Fibroblast of skin of right biceps (primary cell): ENCODE measurements at regions not wholly inside any gene's neighbourhood (a gene's known extent, or its start where the extent isn't known, plus 50 kb on each side); places are given as distances from the start of the nearest gene placed in this dataset.
A peak's percentile ranks its signal among the peaks of the same experiment; 100 is the strongest.
"Not testable (repeated sequence)": the region's sequence is repeated elsewhere in the genome, so short reads cannot be mapped to it uniquely, and the experiment has no call there.

ENCODE experiments used
- DNase-seq: peaks from one replicate; pipeline ENCODE4 v3.0.0-alpha.2; 2013

DNA sequence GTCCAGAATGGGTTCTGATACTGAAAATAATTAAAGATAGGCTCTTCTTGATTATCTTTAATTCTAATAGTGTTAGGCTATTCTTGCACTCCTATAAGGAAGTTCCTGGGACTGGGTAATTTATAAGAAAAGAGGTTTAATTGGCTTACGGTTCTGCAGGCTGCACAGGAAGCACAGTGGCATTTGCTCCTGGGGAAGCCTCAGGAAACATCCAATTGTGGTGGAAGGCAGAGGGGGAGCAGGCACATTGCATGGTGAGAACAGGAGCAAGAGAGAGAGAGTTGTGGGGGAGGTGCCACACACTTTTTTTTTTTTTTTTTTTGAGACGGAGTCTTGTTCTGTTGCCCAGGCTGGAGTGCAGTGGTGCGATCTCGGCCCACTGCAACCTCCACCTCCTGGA is 540.3 kb downstream of the RFPL4B start:
- DNase-seq = not testable (repeated sequence)

DNA sequence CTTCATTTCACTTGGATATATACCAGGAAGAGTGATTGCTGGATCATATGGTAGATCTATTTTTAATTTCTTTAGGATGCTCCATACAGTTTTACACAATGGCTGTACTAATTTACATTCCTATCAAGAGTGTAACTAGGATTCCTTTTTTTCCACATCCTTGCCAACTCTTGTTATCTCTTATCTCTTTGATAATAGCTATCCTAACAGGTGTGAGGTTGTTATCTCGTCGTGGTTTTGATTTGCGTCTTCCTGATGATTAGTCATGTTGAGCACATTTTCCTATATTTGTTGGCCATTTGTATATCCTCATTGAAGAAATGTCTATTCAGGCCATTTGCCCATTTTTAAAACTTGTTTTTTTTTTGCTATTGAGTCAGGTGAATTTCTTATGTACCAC is 552.4 kb downstream of the RFPL4B start:
- no peak for DNase-seq

DNA sequence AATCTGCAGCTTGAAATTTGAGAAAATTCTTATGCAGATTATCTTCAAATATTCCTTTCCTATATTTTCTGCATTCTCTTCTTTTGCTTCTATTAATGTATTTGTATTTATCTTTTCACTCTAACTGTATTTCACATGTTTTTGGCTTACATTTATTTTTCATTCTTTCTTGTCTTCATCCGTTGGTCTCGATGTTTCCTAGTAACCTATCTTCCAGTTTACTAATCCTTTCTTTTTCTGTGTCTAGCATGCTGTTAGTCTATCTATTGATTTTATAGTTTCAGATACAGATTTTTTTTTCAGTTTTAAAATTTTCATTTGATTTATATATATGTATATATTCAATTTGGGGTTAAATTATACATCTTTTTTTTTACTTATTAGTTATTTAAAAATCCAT is 556.2 kb downstream of the RFPL4B start:
- DNase-seq = no peak

GRCh38 chr6:112906726-112907125 is 559.6 kb downstream of the RFPL4B start:
- peak; percentile 96 for DNase-seq

DNA sequence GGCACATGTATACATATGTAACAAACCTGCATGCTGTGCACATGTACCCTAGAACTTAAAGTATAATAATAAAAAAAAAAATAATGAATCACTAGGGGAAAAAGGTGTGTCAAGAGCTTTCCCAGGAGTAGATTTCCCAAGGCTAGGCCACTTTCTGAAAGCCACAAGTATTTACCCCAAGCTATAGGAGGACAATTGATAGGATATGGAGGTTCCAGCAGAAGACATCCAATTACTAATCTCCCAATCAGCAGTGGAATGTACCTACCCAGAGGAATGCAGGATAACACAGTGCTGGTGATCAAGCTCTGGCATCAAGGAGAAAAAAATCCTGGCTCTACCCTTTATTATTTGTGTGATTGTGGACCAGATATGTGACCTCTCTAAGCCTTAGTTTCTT is 562.7 kb downstream of the RFPL4B start:
- peak; percentile 75 for DNase-seq

DNA sequence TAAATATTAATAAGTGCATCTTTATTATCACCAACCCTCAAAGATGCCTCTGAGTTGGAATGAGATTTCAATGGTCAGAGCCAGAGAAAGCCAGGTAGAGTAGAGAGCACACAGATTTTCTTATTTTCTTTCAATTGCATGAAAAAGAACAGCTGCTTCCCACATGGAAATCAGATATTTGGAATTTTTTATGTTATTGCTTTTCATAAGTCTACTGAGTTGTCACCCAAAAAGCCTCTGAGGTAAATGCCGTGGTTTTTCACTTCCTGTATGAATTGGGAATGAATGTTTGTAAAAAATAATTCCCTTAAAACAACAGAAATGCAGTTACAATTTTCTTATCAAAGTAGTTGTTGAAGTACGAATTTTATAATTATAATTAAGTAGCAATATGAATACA is 563.1 kb downstream of the RFPL4B start:
- DNase-seq = peak; percentile 69

GRCh38 chr6:112911959-112912358 is 564.8 kb downstream of the RFPL4B start:
- DNase-seq = peak; percentile 8

DNA sequence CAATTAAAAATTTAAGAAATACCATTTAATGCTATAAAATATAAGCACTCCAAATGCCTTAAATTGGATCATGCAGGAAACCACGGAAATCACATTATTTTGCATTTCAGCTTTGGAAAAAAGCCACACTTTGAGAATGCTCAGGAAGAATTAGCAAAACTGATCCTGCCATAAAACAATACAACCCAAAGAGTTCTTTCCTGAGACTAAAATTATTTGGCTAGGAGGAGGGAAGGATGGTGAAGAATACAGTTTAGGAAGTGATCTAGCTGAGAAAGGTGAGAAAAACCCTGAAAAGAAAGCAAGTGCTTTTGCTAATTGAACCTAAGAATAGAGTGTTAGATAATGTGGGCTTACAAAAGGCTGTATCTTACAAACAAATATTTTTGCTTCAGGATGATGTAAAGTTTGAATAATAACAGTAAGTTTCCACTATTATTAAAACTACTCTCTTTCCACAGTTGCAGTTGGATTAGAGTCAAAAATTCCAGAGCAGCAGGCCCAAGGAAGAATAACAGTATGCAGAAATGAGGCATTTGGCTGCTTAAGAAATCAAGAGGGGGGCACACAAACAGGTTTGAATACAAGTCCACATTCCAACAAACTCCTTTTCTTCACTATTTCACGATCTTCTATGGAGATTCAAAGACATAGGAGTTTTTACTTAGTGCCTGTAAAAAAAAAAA is 565.4 kb downstream of the RFPL4B start:
- peak; percentile 74 for DNase-seq

- DNase-seq = not testable (repeated sequence)
These were observed 572.6 kb downstream of the RFPL4B start for GRCh38 chr6:112919744-112920143.

DNA sequence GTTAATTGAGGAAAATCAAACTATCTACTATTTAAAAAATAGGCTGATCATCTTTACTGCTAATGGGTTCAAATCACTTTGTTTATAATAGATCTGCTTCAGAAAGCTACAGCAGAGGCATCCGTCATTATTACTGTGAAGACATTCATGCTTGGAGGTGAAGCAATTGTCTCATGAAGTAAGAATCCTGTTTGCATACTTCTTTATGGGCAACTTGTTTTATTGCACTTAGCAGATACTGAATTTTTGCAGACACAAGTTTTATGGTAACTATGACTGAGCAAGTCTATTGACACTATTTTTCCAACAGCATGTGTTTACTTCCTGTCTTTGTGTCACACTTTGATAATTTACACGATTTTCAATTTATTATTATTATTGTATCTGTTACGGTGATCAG is 573.9 kb downstream of the RFPL4B start:
- DNase-seq = no peak

DNA sequence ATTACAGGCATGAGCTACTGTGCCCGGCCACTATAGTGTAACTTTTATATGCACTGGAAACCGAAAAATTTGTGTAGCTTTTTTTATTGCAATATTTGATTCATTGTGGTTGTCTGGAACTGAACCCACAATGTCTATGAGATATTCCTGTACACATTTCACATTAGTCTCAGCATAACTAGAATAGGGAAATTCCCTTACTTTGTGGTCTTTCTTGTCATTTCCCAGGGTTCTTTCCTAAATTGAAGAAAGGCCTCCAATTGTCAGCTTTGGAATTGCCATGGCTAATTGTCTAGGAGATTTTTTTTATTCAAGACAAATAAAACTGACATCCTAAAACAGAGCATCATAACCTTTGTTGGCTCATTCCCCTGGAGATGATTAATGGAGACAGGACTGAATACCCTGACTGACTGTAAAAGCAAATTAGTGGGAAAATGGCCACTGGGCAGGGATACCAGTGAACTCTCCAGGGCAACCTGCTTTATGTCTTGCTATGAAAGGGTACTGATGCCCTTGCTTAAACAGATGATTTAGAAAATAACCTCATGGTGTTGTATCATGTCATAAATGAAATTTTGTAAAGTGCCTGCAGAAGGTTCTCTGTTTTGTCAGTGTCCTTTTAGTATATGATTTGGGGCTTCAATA is 576.9 kb downstream of the RFPL4B start:
- no peak for DNase-seq

DNA sequence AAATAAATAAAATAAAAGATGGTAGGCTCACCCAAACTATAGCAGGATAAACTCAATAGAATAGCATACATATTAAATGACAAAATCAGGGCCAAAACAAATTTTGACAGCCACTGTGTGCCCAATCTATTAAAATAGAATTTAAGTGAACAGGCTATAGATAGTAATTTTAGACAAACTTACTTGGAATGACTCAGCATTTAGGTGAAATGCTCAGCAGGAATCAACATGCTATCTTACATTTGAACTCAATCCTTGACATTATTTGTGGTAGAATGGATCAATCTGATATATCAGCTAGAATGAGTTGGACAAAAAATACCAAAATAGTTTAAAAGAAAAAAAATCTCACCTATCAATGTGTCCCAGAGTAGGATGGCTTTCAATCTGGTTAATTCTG is 578.6 kb downstream of the RFPL4B start:
- no peak for DNase-seq

DNA sequence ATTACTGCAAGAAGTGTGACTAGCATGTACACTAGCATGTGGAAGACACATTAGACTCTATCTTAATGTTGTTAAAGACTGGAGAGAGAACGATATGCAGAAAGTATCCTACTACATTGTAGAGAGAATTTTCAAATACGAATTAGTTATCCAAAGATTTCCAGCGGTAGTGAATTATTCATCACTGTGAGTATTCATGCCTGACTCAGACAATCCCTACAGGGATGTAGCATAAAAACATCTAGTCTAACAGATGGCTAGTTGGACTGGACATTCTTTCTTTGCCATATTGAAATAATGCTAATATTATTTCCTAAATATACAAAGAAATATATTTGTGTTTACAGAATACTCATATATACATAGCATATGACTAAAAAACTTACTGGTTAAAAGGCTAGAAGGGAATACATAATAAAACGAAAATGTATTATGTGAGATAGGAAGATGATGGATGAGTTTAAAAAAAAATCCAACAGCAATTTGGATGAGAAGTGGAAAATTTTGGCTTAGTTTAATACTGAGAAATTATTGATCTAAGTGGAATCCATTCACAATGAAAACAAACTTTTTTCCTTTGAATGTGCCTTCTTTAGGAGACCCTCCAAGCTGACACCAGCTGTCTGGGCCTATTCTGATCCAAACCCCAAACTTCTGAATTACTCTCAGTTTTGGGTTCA is 580.7 kb downstream of the RFPL4B start:
- DNase-seq = peak; percentile 46

DNA sequence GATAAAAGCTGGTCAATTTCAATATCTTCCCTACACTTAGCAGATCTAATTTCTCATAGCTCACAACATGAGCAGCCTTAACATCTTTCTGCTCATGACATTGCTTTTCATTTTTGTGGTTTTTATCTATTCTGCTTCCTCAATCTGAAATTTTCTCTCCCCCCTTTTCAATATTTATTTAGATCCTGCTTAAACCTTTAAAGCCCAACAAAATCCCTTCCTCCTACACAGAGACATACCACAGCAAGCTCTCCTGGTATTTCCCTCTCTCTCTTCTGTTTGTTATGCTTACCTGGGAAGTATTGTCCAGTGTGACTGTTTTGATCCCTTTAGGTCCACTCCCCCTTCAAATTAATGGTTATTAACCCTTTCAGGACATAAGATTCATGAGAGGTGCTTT is 582.5 kb downstream of the RFPL4B start:
- peak; percentile 41 for DNase-seq

DNA sequence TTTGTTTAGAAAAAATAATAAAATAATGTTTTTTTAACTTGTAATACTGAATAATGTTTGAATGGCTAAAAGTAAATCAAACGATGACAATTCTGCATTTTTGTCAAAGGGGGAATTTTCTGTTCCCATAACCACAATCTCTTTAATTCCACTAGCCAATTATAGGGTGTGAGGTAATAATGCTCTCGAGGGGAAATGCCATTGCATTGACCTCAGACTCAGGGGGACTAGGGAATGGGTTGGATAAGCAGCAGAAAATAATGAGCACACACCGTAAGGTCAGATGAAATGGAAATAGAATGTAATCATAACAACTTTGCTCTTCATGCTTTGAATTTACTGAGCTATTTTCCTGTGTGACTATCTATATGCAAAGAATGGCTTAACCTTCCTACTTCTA is 584.7 kb downstream of the RFPL4B start:
- DNase-seq = peak; percentile 92

DNA sequence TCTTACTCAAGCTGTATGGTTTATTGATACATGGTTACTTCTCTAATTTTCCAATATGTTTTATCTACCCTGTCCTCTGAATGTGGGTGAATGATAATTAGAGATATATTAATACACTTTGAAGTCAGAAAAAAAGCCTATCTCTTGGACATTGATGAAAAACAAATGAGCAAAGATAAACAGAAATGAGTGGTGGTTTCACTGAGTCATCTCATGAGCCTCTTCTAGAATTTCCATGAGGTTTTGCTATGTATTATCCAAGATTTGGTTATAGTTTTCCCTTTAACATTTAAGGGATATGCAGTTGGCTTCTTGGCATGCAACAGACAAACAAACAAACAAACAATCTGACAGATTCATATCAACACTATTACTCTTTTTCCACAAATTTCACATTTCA is 586.8 kb downstream of the RFPL4B start:
- DNase-seq = no peak

DNA sequence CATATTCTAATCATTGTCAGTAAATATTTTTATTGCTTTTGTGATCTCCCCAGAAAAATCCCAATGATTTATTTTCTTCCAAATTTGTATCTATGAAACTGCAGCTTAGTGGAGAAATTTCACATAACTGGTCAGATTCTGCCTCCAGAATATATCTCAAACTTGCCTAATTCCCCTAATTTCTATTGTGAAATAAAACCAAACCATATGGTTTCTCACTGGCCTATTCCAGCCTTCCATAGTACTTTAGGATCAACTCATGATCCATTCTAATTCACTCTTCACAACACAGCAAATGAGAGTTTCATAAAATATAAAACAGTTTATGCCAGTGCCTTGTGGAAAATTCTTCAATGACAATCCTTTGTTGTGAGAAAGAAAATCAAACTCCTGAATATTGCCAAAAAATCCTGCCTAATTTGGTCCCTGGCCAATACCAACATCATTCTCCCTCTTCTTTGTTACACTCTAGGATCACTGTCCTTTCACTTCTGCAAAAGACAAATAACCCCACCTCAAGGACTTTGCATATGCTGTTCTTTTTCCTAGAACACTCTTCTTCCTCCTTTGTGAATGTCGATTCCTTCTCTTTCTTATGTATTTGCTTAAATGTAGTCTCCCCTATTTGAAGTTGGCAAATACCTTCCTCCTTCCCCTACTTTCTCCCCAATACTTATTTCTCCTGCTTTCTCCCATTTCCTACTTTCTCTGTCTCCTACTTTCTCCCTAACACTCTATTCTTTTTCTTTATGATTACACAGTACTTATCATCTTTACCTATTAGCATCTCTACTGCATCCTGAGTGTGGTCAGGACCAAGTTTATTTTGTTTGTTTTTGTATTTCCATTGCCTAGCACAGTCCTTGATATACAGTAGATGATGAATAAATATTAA is 587.5 kb downstream of the RFPL4B start:
- no peak for DNase-seq

DNA sequence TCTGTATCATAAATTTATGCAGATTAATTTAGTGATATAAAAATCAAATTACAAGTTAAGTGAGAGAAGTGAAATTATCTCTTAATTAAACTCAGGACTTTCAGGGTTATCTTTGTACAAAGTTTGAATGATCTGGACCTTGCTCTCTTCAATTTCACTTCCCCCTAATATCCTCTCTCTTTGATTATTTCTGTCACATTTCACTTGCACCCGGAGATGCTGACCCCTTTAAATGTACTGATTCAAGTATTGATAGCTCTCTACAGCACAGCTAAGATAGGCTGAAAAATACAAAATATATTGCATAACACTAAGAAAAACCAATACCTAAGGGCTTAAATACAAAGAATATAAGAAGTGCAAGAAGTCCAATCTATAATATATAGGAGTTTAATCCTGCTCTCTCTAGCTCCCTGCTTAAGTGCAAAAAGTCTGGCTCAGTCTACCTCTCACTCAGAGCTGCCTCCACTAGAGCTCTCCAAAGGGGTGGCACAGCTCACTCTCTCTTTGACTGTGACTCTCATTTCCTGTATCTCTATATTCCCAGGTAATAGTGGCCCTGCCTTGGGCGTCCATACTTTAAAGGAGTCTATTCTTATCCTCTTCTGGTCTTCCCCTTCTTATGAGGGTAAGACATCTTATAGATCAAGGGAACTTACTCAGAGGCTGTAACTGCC is 588.4 kb downstream of the RFPL4B start:
- no peak for DNase-seq

DNA sequence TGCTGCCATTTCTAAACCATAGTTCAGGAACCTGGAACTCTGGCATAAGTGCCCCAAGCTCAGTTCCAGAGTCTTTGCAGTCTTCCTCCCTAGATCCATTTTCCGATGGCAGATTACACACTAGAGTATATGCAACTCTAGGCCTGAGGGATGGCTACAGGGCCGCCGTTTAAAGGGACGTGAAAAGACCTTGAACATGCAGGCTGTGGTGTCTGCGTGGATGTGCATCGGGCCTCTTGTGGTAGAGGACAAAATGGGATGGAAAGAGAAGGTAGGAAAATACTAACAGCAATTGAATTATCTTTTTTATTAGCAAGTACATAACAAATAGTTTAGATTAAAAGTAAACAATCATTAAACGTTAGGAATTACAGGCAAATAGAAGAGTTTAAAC is 588.9 kb downstream of the RFPL4B start:
- no peak for DNase-seq

DNA sequence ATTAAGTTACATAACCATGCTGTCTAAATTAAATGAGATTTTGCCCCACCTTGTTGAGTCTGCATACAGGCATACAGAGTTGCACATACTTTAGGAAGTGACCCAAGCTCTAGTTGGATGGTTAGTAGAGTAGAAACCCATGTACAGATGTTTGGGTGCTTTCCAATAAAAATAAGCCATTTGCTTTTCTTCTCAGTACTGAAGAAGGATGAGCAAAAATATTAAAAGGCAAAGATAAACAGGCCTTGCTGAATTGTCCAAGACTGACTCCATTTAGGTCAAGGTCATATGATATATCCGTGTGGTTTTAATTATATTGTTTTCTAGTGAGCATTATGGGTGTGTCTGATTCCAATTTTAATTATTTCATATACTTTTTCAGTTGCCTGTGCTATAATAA is 589.4 kb downstream of the RFPL4B start:
- DNase-seq = peak; percentile 57

DNA sequence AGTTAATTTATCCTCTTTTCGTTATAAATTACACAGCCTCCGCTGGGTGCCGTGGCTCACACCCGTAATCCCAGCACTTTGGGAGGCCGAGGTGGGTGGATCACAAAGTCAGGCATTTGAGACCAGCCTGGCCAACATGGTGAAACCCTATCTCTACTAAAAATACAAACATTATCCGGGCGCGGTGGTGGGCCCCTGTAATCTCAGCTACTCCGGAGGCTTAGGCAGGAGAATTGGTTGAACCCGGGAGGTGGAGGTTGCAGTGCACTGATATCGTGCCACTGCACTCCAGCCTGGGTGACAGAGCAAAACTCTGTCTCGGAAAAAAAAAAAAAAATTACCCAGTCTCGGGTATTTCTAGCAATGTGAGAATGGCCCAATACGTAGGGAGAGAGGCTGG is 590.6 kb downstream of the RFPL4B start:
- DNase-seq = not testable (repeated sequence)

GRCh38 chr6:112938650-112939049 is 591.5 kb downstream of the RFPL4B start:
- DNase-seq = no peak

GRCh38 chr6:112939563-112939962 is 592.4 kb downstream of the RFPL4B start:
- DNase-seq = no peak
